SU-DHL-6 (cell line): ENCODE measurements at regions not wholly inside any gene's neighbourhood (a gene's known extent, or its start where the extent isn't known, plus 50 kb on each side); places are given as distances from the start of the nearest gene placed in this dataset.

ENCODE experiments used
- EZH2phosphoT487 ChIP-seq: fragments of 200-600 bp; sonication (generic), shearing (Covaris generic); conservative IDR thresholded peaks from 2 replicates; pipeline ENCODE4 v1.6.1; 2018; ENCODE audit warnings: mild to moderate bottlenecking, antibody characterized with exemption, low read length, moderate library complexity, mixed read lengths
- TF ChIP-seq, protein P1 (sequence below): fragments of 200-600 bp; sonication (generic); IDR thresholded peaks from one replicate; pipeline ENCODE4 v1.5.1; 2017; ENCODE audit warnings: antibody characterized with exemption, mild to moderate bottlenecking, low read length, moderate library complexity; ENCODE audit not compliant: insufficient read depth, poor library complexity, severe bottlenecking

GRCh38 chr6:155894262-155894661 lies 438.6 kb upstream of the NOX3 start:
- TF ChIP-seq, protein P1, sequence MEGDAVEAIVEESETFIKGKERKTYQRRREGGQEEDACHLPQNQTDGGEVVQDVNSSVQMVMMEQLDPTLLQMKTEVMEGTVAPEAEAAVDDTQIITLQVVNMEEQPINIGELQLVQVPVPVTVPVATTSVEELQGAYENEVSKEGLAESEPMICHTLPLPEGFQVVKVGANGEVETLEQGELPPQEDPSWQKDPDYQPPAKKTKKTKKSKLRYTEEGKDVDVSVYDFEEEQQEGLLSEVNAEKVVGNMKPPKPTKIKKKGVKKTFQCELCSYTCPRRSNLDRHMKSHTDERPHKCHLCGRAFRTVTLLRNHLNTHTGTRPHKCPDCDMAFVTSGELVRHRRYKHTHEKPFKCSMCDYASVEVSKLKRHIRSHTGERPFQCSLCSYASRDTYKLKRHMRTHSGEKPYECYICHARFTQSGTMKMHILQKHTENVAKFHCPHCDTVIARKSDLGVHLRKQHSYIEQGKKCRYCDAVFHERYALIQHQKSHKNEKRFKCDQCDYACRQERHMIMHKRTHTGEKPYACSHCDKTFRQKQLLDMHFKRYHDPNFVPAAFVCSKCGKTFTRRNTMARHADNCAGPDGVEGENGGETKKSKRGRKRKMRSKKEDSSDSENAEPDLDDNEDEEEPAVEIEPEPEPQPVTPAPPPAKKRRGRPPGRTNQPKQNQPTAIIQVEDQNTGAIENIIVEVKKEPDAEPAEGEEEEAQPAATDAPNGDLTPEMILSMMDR: no peak
- no peak for TF ChIP-seq EZH2phosphoT487
